RKO (cell line): ENCODE measurements at regions not wholly inside any gene's neighbourhood (a gene's known extent, or its start where the extent isn't known, plus 50 kb on each side); places are given as distances from the start of the nearest gene placed in this dataset.
"Not testable (repeated sequence)": the region's sequence is repeated elsewhere in the genome, so short reads cannot be mapped to it uniquely, and the experiment has no call there.

Experiments used
- DNase-seq: peaks from one replicate; pipeline ENCODE4 v3.0.0-alpha.2; 2016; ENCODE audit warnings: low spot score

GRCh38 chr11:93902921-93903320, 52.5 kb upstream of the VSTM5 start:
- no peak for DNase-seq

GRCh38 chr11:93903989-93904388, 53.6 kb upstream of the VSTM5 start:
- no peak for DNase-seq

DNA sequence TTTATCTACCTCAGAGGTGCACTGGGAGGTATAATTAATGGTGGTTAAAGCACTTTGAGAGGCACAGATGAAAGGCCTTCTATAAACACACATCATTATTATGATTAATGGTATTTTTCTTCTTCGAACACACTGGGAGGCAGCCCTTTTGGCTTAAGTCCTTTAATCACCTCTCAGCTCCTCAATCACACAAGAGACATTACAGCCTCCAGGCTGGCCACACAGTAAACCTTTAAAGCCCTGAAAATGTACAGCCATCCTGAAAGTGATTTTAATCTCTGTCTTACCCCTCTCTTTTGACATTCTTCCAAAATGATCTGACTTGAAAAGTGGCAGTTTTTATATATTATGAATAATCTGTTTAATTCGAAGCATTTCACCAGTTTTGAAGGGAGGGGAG, 54.3 kb upstream of the VSTM5 start:
- DNase-seq: no peak

DNA sequence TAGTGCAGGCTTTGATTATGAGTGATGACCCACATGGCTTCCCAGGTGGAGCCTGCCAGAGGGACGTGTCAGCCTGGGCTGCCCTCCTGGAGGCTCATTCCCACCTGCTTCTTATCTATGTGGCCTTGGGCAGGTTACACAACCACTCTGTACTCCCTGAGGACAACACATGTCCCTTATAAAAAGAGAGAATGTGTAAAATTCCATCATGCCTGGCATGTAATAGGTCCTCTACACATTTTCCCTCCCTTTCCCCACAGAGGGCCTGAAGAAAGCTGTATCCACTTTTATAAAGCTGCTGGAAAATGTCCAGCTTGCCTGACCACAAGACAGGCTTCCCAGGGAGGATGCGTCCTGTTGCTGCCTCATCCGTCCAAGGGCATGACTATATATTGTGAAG, 55.0 kb upstream of the VSTM5 start:
- no peak for DNase-seq

DNA sequence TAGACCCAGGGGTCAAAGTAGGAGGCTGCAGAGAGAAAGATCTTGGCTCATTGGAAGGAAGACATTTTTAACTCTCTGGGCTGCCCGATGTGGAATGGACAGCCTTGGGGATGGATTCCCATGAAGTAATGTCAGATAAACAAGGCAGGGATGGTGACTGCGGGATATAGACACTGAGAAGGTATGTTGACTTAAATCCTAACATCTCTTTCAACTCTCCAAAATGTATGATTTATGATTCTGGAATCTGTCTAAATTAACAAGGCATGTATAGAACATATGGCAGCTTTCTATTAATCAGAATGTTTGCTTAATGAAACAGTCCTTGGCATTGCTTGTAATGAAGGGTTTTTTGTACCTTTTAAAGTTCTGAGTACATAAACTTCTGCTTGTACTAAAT, 56.1 kb upstream of the VSTM5 start:
- no peak for DNase-seq

GRCh38 chr11:93907901-93908300, 57.5 kb upstream of the VSTM5 start:
- DNase-seq: no peak

DNA sequence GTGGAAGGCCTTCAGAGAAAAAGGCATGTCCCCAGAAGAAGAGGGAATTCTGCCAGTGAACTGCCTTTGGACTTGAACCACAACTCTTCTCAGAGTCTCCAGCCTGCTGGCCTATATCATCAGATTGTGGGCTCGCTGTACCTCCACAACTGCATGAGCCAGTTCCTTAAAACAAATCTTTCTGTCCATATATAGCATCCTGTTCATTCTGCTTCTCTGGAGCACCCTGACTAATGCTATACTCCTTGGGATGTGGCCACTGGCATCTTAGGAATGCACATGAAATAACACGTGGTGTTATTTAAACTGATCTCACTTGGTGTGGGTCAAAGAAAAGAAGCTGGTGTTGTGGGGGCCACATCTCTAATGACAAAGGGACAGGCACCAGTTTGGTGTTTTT, 58.3 kb upstream of the VSTM5 start:
- peak; percentile 45 for DNase-seq

GRCh38 chr11:93917673-93918072, 67.3 kb upstream of the VSTM5 start:
- DNase-seq: no peak

DNA sequence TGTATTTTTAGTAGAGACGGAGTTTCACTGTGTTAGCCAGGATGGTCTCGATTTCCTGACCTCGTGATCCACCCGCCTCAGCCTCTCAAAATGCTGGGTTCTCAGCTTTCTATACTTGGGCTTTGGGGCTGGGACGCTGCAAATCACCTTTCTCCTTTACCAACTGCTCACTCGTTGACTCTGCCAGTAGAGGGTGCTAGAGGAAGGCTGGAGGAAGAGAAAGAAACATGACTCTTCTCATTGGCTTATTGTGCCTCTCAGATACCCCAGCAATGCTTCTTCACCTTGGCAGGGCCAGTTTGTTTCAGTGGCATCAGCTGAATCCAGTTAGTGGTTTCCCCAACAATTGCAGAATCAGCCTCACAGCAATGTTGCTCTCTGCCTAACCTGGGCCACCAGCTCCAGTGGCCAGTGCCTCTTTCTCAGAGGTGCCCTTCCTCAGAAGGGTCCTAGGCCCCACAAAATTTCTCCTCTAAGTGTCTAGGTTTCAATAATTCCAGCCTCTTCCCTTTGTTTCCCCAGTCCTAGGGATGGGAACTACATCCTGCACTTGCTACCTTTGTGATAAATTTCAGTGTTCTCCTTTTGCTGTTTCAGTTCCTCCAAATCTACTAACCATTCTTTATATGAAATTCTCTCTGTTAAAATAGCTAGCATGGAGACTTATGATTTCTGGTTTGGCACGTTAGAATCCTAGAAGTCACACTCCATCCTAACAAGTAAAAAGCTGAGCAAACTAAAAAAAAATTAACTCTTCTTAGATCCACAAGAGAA, 71.5 kb upstream of the VSTM5 start:
- DNase-seq: peak; percentile 57

- no peak for DNase-seq
These were observed 72.4 kb upstream of the VSTM5 start for GRCh38 chr11:93922830-93923229.

GRCh38 chr11:93926099-93926498, 75.7 kb upstream of the VSTM5 start:
- not testable (repeated sequence) for DNase-seq

GRCh38 chr11:93929407-93929806, 79.0 kb upstream of the VSTM5 start:
- no peak for DNase-seq

- DNase-seq: no peak
These were observed 82.8 kb upstream of the VSTM5 start for GRCh38 chr11:93933230-93933629.

DNA sequence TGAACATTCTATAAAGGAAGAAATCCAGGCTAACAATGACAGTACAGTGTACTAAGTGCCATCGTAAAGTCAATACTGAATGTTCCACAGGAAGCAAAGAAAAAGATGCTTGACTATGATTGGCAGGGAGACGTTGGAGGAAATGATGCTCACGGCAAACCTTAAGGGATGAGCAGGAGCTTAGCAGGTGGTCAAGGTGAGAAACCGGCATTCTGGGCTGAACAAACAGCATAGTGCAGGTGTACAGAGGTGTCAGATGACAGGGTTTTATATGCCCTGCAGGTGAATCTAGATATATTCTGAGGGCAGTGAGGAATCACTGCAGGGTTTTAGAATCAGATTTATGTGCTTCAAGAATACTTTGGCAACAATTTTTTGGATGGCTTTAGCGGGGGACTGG, 85.3 kb upstream of the HEPHL1 start:
- DNase-seq: no peak

- DNase-seq: no peak
These were observed 84.7 kb upstream of the HEPHL1 start for GRCh38 chr11:93936460-93936859.

GRCh38 chr11:93939084-93939760, 81.9 kb upstream of the HEPHL1 start:
- DNase-seq: no peak

- DNase-seq: no peak
These were observed 80.8 kb upstream of the HEPHL1 start for GRCh38 chr11:93940395-93940794.

GRCh38 chr11:93942176-93942575, 79.0 kb upstream of the HEPHL1 start:
- no peak for DNase-seq

- no peak for DNase-seq
These were observed 75.6 kb upstream of the HEPHL1 start for GRCh38 chr11:93945596-93945995.

- no peak for DNase-seq
These were observed 68.9 kb upstream of the HEPHL1 start for GRCh38 chr11:93952082-93952780.

- no peak for DNase-seq
These were observed 63.7 kb upstream of the HEPHL1 start for GRCh38 chr11:93957397-93957952.

DNA sequence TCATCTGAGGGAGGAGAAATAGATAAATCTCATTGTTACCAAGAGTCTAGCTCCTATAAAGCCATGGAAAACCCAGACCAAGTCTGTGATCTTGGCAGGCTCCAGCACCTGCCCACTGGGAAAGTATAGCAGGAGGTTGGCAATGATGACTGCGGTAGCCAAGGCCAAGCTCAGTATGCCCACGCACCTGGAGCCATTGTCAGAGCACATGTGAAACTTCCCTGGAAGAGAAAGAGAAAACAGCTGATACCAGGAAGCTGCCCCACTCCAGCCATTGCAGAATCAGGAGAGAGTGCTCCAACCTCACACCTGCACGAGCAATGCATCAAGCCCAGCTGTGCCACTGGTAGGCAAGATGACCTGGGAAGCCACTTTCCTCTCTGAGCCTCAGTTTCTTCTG, 62.2 kb upstream of the HEPHL1 start:
- no peak for DNase-seq

DNA sequence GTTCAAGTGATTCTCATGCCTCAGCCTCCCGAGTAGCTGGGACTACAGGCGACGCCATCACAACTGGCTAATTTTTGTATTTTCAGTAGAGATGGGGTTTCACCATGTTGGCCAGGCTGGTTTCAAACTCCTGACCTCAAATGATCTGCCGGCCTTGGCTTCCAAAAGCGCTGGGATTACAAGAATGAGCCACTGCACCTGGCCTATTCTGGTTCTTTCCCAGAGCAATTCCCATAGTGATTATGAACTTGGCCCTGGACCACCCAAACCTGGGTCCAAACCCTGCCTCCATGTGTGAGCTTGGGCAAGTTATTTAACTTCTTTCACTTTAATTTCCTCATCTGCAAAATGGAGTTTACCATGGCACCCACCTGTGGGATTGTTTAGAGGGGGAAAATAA, 61.5 kb upstream of the HEPHL1 start:
- no peak for DNase-seq
